CD4-positive, alpha-beta T cell treated with Interleukin-10 for 1 hour (primary cell): ENCODE measurements at regions not wholly inside any gene's neighbourhood (a gene's known extent, or its start where the extent isn't known, plus 50 kb on each side); places are given as distances from the start of the nearest gene placed in this dataset.
"Not testable (repeated sequence)": the region's sequence is repeated elsewhere in the genome, so short reads cannot be mapped to it uniquely, and the experiment has no call there.

Experiments used
- DNase-seq: peaks from one replicate; pipeline ENCODE4 v3.0.0-alpha.2; 2020

- not testable (repeated sequence) for DNase-seq
Observed at GRCh38 chr5:177941386-177941785, 54.7 kb downstream of the PROP1 start.

- not testable (repeated sequence) for DNase-seq
Observed at GRCh38 chr5:177939246-177940171, 56.5 kb downstream of the PROP1 start.

GRCh38 chr5:177938767-177939166 lies 57.3 kb downstream of the PROP1 start:
- DNase-seq, result not testable (repeated sequence)

- DNase-seq, result not testable (repeated sequence)
Observed at GRCh38 chr5:177934233-177934632, 61.8 kb downstream of the PROP1 start.

GRCh38 chr5:177930269-177931022 lies 65.6 kb downstream of the PROP1 start:
- not testable (repeated sequence) for DNase-seq

- not testable (repeated sequence) for DNase-seq
Observed at GRCh38 chr5:177929618-177930017, 66.4 kb downstream of the PROP1 start.

- not testable (repeated sequence) for DNase-seq
Observed at GRCh38 chr5:177927500-177927899, 68.5 kb downstream of the PROP1 start.

GRCh38 chr5:177924577-177924976 lies 71.5 kb downstream of the PROP1 start:
- not testable (repeated sequence) for DNase-seq

GRCh38 chr5:177923837-177924236 lies 72.2 kb downstream of the PROP1 start:
- not testable (repeated sequence) for DNase-seq

- not testable (repeated sequence) for DNase-seq
Observed at GRCh38 chr5:177923189-177923588, 72.9 kb downstream of the PROP1 start.

GRCh38 chr5:177909261-177909660 lies 86.8 kb downstream of the PROP1 start:
- DNase-seq, result not testable (repeated sequence)

- not testable (repeated sequence) for DNase-seq
Observed at GRCh38 chr5:177902806-177903205, 93.2 kb downstream of the PROP1 start.

- DNase-seq, result not testable (repeated sequence)
Observed at GRCh38 chr5:177900066-177900465, 96.0 kb downstream of the PROP1 start.

- DNase-seq, result not testable (repeated sequence)
Observed at GRCh38 chr5:177894681-177895453, 101.2 kb downstream of the PROP1 start.

- not testable (repeated sequence) for DNase-seq
Observed at GRCh38 chr5:177892357-177892665, 103.7 kb downstream of the PROP1 start.

- peak; percentile 50 for DNase-seq
Observed at GRCh38 chr5:177891547-177892356, 104.3 kb downstream of the PROP1 start.

GRCh38 chr5:177883295-177883694 lies 100.6 kb upstream of the FAM153A start:
- DNase-seq, result not testable (repeated sequence)

GRCh38 chr5:177875900-177876238 lies 93.2 kb upstream of the FAM153A start:
- DNase-seq, result not testable (repeated sequence)

GRCh38 chr5:177875013-177875899 lies 92.6 kb upstream of the FAM153A start:
- peak; percentile 26 for DNase-seq

- DNase-seq, result not testable (repeated sequence)
Observed at GRCh38 chr5:177863822-177864446, 81.2 kb upstream of the FAM153A start.
